Left lobe of liver (tissue), 2 donors: ENCODE measurements at regions not wholly inside any gene's neighbourhood (a gene's known extent, or its start where the extent isn't known, plus 50 kb on each side); places are given as distances from the start of the nearest gene placed in this dataset.

Experiments used
- ATAC-seq: fragments of 200-7000 bp; cut with Tn5 transposase; one replicate; pipeline ENCODE4 v1.9.1; 2020; ENCODE audit warnings: mild to moderate bottlenecking, moderate library complexity
- DNase-seq: peaks from one replicate; pipeline ENCODE4 v3.0.0-alpha.2; 2020; ENCODE audit warnings: low spot score
- donor health status: DM: no; HTN: no; CAD: no; lungs with moderate emphysema.
- donor health status: DM: no; HTN: yes; CAD: no.

GRCh38 chr11:115740324-115740723, 236.1 kb upstream of the CADM1 start:
- DNase-seq, result no peak
- no peak for ATAC-seq

- DNase-seq, result no peak
- ATAC-seq, result no peak
These were observed 235.7 kb upstream of the CADM1 start for GRCh38 chr11:115739878-115740277.

GRCh38 chr11:115739146-115739545, 234.9 kb upstream of the CADM1 start:
- no peak for DNase-seq

GRCh38 chr11:115737875-115738274, 233.7 kb upstream of the CADM1 start:
- DNase-seq (no peak), ATAC-seq (no peak)

More at GRCh38 chr11:115739146-115739545, 234.9 kb upstream of the CADM1 start:
- ATAC-seq, result no peak

GRCh38 chr11:115736146-115736545, 231.9 kb upstream of the CADM1 start:
- ATAC-seq, result no peak
- DNase-seq, result no peak

GRCh38 chr11:115724666-115725065, 220.5 kb upstream of the CADM1 start:
- DNase-seq (no peak), ATAC-seq (no peak)

GRCh38 chr11:115722711-115723110, 218.5 kb upstream of the CADM1 start:
- ATAC-seq, result no peak

GRCh38 chr11:115721296-115721995, 217.2 kb upstream of the CADM1 start:
- no peak for DNase-seq
- ATAC-seq, result no peak

More at GRCh38 chr11:115722711-115723110, 218.5 kb upstream of the CADM1 start:
- DNase-seq, result no peak

- DNase-seq (no peak), ATAC-seq (no peak)
These were observed 216.5 kb upstream of the CADM1 start for GRCh38 chr11:115720602-115721245.

GRCh38 chr11:115718945-115719344, 214.7 kb upstream of the CADM1 start:
- ATAC-seq (peak; percentile 55), DNase-seq (no peak)

GRCh38 chr11:115718106-115718505, 213.9 kb upstream of the CADM1 start:
- no peak for DNase-seq
- no peak for ATAC-seq

GRCh38 chr11:115716601-115717529, 212.7 kb upstream of the CADM1 start:
- no peak for ATAC-seq
- no peak for DNase-seq

- no peak for ATAC-seq
These were observed 211.9 kb upstream of the CADM1 start for GRCh38 chr11:115716080-115716479.

GRCh38 chr11:115715251-115715770, 211.1 kb upstream of the CADM1 start:
- ATAC-seq, result no peak
- DNase-seq, result no peak

More at GRCh38 chr11:115716080-115716479, 211.9 kb upstream of the CADM1 start:
- DNase-seq, result no peak

GRCh38 chr11:115712296-115712695, 208.1 kb upstream of the CADM1 start:
- no peak for DNase-seq
- no peak for ATAC-seq

GRCh38 chr11:115710980-115711379, 206.8 kb upstream of the CADM1 start:
- ATAC-seq, result no peak

GRCh38 chr11:115710426-115710825, 206.2 kb upstream of the CADM1 start:
- ATAC-seq (no peak), DNase-seq (no peak)

More at GRCh38 chr11:115710980-115711379, 206.8 kb upstream of the CADM1 start:
- DNase-seq, result no peak

- ATAC-seq (no peak), DNase-seq (no peak)
These were observed 205.1 kb upstream of the CADM1 start for GRCh38 chr11:115709297-115709696.

- peak; percentile 36 for ATAC-seq
- DNase-seq, result no peak
These were observed 203.1 kb upstream of the CADM1 start for GRCh38 chr11:115707180-115707905.

GRCh38 chr11:115706626-115707135, 202.5 kb upstream of the CADM1 start:
- DNase-seq, result no peak
- ATAC-seq, result no peak
